ENCODE measurements at regions not wholly inside any gene's neighbourhood (a gene's known extent, or its start where the extent isn't known, plus 50 kb on each side); places are given as distances from the start of the nearest gene placed in this dataset.

GRCh38 chr5:4765411-4765810, 374.7 kb upstream of the ADAMTS16 start:
- no peak for DNase-seq

GRCh38 chr5:4766101-4766500, 374.0 kb upstream of the ADAMTS16 start:
- DNase-seq, result no peak

GRCh38 chr5:4772591-4772990, 367.5 kb upstream of the ADAMTS16 start:
- no peak for DNase-seq

- no peak for DNase-seq
These were observed 366.3 kb upstream of the ADAMTS16 start for GRCh38 chr5:4773827-4774317.

- no peak for DNase-seq
These were observed 362.7 kb upstream of the ADAMTS16 start for GRCh38 chr5:4777435-4777834.

- no peak for DNase-seq
These were observed 359.5 kb upstream of the ADAMTS16 start for GRCh38 chr5:4780633-4781032.

- no peak for DNase-seq
These were observed 358.8 kb upstream of the ADAMTS16 start for GRCh38 chr5:4781299-4781698.

- no peak for DNase-seq
These were observed 354.2 kb upstream of the ADAMTS16 start for GRCh38 chr5:4785971-4786370.

- DNase-seq, result no peak
These were observed 342.7 kb upstream of the ADAMTS16 start for GRCh38 chr5:4797445-4797844.

GRCh38 chr5:4802044-4802443, 338.1 kb upstream of the ADAMTS16 start:
- no peak for DNase-seq

- DNase-seq, result no peak
These were observed 335.3 kb upstream of the ADAMTS16 start for GRCh38 chr5:4804691-4805360.

GRCh38 chr5:4815002-4815401, 325.1 kb upstream of the ADAMTS16 start:
- DNase-seq, result no peak

GRCh38 chr5:4817767-4818166, 322.4 kb upstream of the ADAMTS16 start:
- no peak for DNase-seq

GRCh38 chr5:4831325-4831724, 308.8 kb upstream of the ADAMTS16 start:
- DNase-seq, result no peak

- no peak for DNase-seq
These were observed 307.7 kb upstream of the ADAMTS16 start for GRCh38 chr5:4832471-4832870.

GRCh38 chr5:4833104-4833738, 306.9 kb upstream of the ADAMTS16 start:
- no peak for DNase-seq

GRCh38 chr5:4837489-4838058, 302.6 kb upstream of the ADAMTS16 start:
- DNase-seq, result no peak

GRCh38 chr5:4845221-4845620, 294.9 kb upstream of the ADAMTS16 start:
- no peak for DNase-seq

- DNase-seq, result no peak
These were observed 292.4 kb upstream of the ADAMTS16 start for GRCh38 chr5:4847766-4848165.

GRCh38 chr5:4855036-4855435, 285.1 kb upstream of the ADAMTS16 start:
- DNase-seq, result no peak

- DNase-seq, result no peak
These were observed 284.2 kb upstream of the ADAMTS16 start for GRCh38 chr5:4855880-4856279.

GRCh38 chr5:4857761-4858160, 282.4 kb upstream of the ADAMTS16 start:
- no peak for DNase-seq

- DNase-seq, result no peak
These were observed 280.5 kb upstream of the ADAMTS16 start for GRCh38 chr5:4859500-4860235.
